ENCODE measurements at regions not wholly inside any gene's neighbourhood (a gene's known extent, or its start where the extent isn't known, plus 50 kb on each side); places are given as distances from the start of the nearest gene placed in this dataset.

DNA sequence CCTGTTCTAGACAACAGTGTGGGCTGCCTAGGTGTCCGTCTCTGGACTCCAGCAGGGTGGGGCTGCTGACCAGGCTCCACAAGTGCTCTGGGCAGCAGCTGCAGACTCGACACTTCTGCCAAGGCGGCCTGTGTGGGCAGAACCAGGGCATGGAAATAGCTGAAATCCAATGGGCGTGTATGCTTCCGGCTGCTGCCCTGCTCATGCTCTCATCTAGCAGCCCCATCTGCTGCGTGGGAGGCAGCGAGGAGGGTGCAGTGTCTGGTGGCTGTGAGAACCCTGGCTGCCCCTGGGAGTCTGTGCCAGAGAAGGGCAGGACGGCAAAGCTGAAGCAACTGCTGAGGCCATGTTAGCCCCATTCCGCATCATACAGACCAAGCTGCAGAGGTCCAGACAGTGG lies 174.9 kb downstream of the SOX11 start:
- TF ChIP-seq CREB1 (IDR thresholded peaks at IDR 0.05) (no peak), CREB1 (CRISPR knock-in tag; IDR thresholded peaks at IDR 0.05) (no peak), JUNB (CRISPR knock-in tag; IDR thresholded peaks at IDR 0.05; ENCODE audit: borderline replicate concordance) (no peak)
- TF ChIP-seq, protein P1, sequence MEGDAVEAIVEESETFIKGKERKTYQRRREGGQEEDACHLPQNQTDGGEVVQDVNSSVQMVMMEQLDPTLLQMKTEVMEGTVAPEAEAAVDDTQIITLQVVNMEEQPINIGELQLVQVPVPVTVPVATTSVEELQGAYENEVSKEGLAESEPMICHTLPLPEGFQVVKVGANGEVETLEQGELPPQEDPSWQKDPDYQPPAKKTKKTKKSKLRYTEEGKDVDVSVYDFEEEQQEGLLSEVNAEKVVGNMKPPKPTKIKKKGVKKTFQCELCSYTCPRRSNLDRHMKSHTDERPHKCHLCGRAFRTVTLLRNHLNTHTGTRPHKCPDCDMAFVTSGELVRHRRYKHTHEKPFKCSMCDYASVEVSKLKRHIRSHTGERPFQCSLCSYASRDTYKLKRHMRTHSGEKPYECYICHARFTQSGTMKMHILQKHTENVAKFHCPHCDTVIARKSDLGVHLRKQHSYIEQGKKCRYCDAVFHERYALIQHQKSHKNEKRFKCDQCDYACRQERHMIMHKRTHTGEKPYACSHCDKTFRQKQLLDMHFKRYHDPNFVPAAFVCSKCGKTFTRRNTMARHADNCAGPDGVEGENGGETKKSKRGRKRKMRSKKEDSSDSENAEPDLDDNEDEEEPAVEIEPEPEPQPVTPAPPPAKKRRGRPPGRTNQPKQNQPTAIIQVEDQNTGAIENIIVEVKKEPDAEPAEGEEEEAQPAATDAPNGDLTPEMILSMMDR (CRISPR knock-in tag; IDR thresholded peaks at IDR 0.05), result no peak

Data from HepG2 (cell line).